Psoas muscle (tissue), 7 donors: ENCODE measurements at regions not wholly inside any gene's neighbourhood (a gene's known extent, or its start where the extent isn't known, plus 50 kb on each side); places are given as distances from the start of the nearest gene placed in this dataset.

Experiments used
- ATAC-seq, 4 donors: fragments of 200-7000 bp; cut with Tn5 transposase; one replicate each; pipeline ENCODE4 v1.9.1; 2020; ENCODE audit warnings: moderate library complexity in 3 of 4, mild to moderate bottlenecking in 2 of 4
- DNase-seq, 2 donors: peaks; one replicate each; pipeline ENCODE4 v3.0.0-alpha.2; 2020
- H3K27ac ChIP-seq: fragments of 200-600 bp; one replicate; pipeline ENCODE4 v1.8.0; 2022
- H3K27me3 ChIP-seq, 3 donors: fragments of 200-600 bp in 1 of 3; one replicate each; pipeline versions ENCODE4 v1.6.1 to v1.8.0; 2013 to 2022; ENCODE audit warnings: low read length in 2 of 3, mild to moderate bottlenecking in 2 of 3, moderate library complexity in 1 of 3; ENCODE audit not compliant: insufficient read depth in 3 of 3
- H3K36me3 ChIP-seq, 2 donors: fragments of 200-600 bp in 1 of 2; one replicate each; pipeline versions ENCODE4 v1.6.1 to v1.8.0; 2013 to 2022; ENCODE audit warnings: low read depth in 1 of 2, mild to moderate bottlenecking in 1 of 2, moderate library complexity in 1 of 2; ENCODE audit not compliant: insufficient read depth in 1 of 2
- H3K4me1 ChIP-seq: fragments of 200-600 bp; one replicate; pipeline ENCODE4 v1.8.0; 2022
- H3K4me3 ChIP-seq: fragments of 200-600 bp; one replicate; pipeline ENCODE4 v1.8.0; 2022; ENCODE audit warnings: mild to moderate bottlenecking
- H3K9me3 ChIP-seq: fragments of 200-600 bp; one replicate; pipeline ENCODE4 v1.8.0; 2022
- WGBS, 3 donors: extraction: QIAGEN DNeasy Blood & Tissue Kit; methylation state at CpG; one replicate each; pipeline versions ENCODE4 v1.1.6 to v1.1.7; 2013; 5-methylcytosine and 5-hydroxymethylcytosine counted together
- intact Hi-C, 2 donors: fragments of 100-400 bp; cut with DNase I; formaldehyde crosslinking; loops; one replicate each; pipeline versions ENCODE4 v1.11.0 to v1.14.2; 2022
- TF ChIP-seq, protein P1 (sequence below): fragments of 200-600 bp; IDR thresholded peaks from one replicate; pipeline ENCODE4 v1.8.0; 2022; ENCODE audit warnings: antibody characterized with exemption
- donor health status: healthy with polysubstance abuse.
- donor health status: DM: no; HTN: no; CAD: no; lungs with moderate emphysema.
- donor health status: Bipolar disorder and iron deficiency.
- donor health status: healthy.
- donor health status: DM: yes; HTN: yes; CAD: no.
- donor health status: DM: no; HTN: no; CAD: no.
- donor health status: DM: yes; HTN: yes; CAD: no.

DNA sequence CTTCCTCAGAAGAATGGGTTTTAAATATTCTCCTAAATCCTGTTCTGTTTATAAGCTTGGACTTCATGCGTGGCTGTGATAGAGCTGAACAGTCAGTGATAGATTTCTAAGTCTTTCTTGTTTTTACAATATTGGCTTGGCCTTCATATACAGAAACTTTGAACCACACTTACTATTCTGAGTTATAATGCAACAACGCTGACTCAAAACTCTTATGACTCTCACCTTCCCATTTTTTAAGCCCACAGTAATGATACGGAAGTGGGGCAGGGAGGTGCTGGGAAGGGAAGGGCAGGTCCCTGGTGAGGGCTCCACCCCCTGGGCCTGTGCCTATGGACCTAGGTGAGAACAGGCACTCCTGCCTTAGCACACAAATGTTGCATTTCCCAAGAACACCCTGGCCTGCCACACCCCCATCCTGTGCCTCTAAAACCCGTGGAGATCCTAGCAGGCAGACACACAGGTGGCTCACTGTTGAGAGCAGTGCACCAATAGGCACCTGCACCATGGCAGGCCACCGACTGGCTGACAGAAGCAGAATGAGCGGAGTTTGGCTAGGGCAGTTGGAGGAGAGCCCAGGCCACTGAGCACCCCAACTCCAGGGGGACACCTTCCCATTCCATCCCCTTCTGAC lies 376.7 kb downstream of the GABRG2 start:
- TF ChIP-seq, protein P1, sequence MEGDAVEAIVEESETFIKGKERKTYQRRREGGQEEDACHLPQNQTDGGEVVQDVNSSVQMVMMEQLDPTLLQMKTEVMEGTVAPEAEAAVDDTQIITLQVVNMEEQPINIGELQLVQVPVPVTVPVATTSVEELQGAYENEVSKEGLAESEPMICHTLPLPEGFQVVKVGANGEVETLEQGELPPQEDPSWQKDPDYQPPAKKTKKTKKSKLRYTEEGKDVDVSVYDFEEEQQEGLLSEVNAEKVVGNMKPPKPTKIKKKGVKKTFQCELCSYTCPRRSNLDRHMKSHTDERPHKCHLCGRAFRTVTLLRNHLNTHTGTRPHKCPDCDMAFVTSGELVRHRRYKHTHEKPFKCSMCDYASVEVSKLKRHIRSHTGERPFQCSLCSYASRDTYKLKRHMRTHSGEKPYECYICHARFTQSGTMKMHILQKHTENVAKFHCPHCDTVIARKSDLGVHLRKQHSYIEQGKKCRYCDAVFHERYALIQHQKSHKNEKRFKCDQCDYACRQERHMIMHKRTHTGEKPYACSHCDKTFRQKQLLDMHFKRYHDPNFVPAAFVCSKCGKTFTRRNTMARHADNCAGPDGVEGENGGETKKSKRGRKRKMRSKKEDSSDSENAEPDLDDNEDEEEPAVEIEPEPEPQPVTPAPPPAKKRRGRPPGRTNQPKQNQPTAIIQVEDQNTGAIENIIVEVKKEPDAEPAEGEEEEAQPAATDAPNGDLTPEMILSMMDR: no peak
- no peaks in the 10 kb centered on the region for H3K4me1 ChIP-seq
- DNase-seq: no peak
- 72 to 82% (median 82%) methylated on average over 6 of the region's 6 CpGs for WGBS, 3 donors
- intact Hi-C loops: no loop called here
- no peaks in the 10 kb centered on the region for H3K27me3 ChIP-seq
- H3K9me3 ChIP-seq: no peaks in the 10 kb centered on the region
- H3K27ac ChIP-seq: no peak overlapping the region
- no peaks in the 10 kb centered on the region for H3K36me3 ChIP-seq
- ATAC-seq: no peak
- H3K4me3 ChIP-seq: no peak overlapping the region

DNA sequence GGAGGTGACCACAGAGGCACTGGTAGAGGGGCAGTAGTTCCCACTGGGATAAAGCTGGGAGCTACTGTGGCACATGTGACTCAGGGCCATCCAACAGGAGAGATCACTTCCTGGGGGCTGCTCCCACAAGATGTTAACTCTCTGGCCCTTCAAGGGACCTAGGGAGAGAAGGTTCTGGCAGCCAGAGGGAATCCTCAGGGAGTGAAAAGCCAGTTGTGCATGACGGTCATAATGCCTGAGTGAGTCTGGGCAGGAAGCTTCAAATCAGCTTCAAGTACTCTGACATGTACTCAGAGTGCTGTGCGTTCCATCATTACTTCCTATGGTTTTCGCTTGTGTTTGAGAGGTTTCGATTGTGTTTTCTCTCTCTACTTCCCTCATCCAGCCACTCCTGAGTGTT lies 388.5 kb downstream of the GABRG2 start:
- peaks cover 11% of the 10 kb centered on the region for H3K9me3 ChIP-seq
- no peaks in the 10 kb centered on the region for H3K27me3 ChIP-seq
- H3K27ac ChIP-seq: no peak overlapping the region
- H3K4me1 ChIP-seq: no peaks in the 10 kb centered on the region
- TF ChIP-seq, protein P1: no peak
- no peak overlapping the region for H3K4me3 ChIP-seq
- ATAC-seq (no peak), DNase-seq (no peak)
- H3K36me3 ChIP-seq: no peaks in the 10 kb centered on the region
- intact Hi-C loops: no loop called here
- WGBS, 3 donors: 71 to 72% (median 72%) methylated on average over 4 of the region's 4 CpGs

DNA sequence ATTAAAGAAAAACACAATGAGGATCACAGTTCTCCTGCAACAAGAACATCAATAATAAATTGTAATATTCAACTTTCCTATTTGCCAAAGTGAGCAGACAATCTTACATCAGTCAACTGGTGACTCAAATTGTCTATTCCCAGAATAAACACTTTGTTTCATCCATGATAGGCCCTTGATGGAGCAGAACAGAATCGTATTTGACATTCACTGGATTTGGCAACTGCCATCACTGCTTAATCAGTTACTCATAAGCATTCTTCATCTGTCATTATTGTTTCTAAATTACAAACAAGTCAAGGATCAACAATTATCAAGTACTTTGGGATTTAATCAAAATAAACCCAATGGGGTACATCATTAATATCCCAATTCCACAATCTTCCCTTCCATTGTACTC lies 398.4 kb downstream of the GABRG2 start:
- Histone ChIP-seq H3K36me3 (no peaks in the 10 kb centered on the region), H3K27ac (no peak overlapping the region), H3K4me3 (no peak overlapping the region), H3K9me3 (no peaks in the 10 kb centered on the region), H3K27me3 (no peaks in the 10 kb centered on the region), H3K4me1 (no peaks in the 10 kb centered on the region)
- TF ChIP-seq, protein P1: no peak
- 64 to 74% (median 66%) methylated on average over 1 of the region's 1 CpG for WGBS, 3 donors
- intact Hi-C loops: no loop called here
- DNase-seq: no peak
- ATAC-seq: no peak

DNA sequence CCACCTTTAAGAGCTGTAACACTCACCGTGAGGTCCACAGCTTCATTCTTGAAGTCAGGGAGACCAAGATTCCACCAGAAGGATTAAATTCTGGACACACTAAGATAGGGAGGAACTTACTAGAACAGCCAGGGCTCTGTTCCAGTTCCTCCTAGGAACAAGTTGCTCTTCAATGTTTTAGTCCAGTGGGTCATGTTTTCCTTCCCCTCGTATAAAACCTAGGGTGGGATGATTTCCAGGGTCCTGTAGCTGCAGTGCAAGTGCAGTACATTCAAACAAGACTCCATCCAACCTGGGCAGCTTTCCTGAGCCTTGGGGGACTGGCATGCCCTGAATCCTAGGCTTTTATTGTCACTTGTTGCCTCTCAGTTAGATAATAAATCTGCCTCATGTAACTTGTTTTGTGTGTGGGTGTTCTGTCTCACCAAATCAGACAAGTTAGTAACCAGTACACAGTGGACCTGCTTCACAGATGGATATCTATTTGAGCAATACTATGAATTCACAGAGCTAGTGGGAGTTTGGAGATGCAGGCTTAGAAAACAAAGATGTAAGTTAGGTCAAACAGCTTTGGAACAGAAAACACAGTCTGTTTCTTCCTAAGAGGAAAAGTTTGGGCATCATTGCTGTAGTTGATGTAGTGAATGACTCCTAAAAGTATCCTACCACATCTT lies 405.6 kb downstream of the GABRG2 start:
- WGBS, 3 donors: 49 to 61% (median 56%) methylated on average over 2 of the region's 2 CpGs
- intact Hi-C loops: no loop called here
- Histone ChIP-seq H3K36me3 (no peaks in the 10 kb centered on the region), H3K27me3 (no peaks in the 10 kb centered on the region), H3K27ac (no peak overlapping the region), H3K9me3 (no peaks in the 10 kb centered on the region), H3K4me3 (no peak overlapping the region), H3K4me1 (no peaks in the 10 kb centered on the region)
- TF ChIP-seq, protein P1: no peak
- DNase-seq (no peak), ATAC-seq (no peak)

DNA sequence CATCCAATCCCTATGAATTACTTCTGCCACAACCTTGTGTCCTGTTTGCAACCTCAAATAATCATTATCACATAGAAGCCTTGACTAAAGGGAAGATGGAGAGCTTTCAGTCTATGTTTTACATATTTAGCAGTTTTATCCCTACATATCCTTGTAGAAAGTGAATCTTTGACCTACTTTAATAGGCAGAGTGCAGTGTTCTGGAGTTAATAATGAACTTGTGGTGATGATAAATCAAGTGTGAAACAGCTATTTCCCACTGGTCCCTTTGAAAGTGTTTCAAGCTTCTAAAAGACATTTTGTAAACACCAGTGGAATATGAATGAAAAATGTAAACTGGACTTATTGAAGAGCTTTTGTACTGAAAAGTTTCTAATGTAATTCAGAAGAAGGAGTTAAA lies 406.7 kb downstream of the GABRG2 start:
- H3K4me3 ChIP-seq: no peak overlapping the region
- intact Hi-C loops: no loop called here
- H3K36me3 ChIP-seq: no peaks in the 10 kb centered on the region
- no peaks in the 10 kb centered on the region for H3K4me1 ChIP-seq
- no peak overlapping the region for H3K27ac ChIP-seq
- ATAC-seq (no peak), DNase-seq (no peak)
- H3K9me3 ChIP-seq: no peaks in the 10 kb centered on the region
- H3K27me3 ChIP-seq: no peaks in the 10 kb centered on the region
- TF ChIP-seq, protein P1: no peak
